ENCODE measurements at regions not wholly inside any gene's neighbourhood (a gene's known extent, or its start where the extent isn't known, plus 50 kb on each side); places are given as distances from the start of the nearest gene placed in this dataset.

DNA sequence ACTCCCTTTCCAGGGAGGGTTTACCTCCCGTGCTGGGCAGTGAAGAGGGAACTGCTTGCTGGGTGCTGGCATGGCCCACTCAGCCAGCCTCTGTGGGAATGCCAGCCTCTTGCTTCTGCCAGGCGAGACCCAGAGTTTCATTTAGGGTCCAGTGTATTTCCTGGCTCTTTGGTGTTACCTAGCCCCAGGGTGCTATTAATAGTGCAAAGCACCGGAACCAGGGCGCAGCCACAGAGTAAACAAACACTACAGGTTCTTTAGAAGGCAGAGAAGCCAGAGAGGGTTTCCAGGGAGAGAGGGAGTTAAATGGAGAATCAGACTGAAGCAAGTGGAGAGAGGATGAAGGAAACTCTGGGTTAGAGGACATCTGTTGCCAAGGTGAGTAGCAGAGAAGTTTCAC, 74.9 kb upstream of the SPATA13 start:
- DNase-seq, result peak; percentile 1 to 76 (median 39)

DNA sequence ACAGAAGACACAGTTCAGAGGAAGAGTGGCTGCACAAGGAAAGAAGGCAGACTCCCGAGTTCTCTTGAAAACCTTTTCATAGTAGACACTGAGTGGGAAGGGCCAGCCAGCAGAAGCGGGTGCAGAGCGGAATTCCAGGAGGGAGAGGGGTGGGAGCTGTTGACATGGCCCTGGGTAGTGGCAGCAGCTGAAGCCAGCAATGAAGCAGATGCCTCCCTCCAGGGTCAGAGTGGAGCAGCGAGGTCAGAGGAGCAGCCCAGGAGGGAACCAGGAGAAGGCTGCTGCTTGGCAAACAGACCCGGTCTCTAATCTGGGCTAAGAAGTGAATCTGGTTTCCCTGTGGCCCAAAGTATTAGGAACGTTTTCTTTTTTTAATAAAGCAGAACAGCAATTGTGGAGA, 73.9 kb upstream of the SPATA13 start:
- no peak for DNase-seq

DNA sequence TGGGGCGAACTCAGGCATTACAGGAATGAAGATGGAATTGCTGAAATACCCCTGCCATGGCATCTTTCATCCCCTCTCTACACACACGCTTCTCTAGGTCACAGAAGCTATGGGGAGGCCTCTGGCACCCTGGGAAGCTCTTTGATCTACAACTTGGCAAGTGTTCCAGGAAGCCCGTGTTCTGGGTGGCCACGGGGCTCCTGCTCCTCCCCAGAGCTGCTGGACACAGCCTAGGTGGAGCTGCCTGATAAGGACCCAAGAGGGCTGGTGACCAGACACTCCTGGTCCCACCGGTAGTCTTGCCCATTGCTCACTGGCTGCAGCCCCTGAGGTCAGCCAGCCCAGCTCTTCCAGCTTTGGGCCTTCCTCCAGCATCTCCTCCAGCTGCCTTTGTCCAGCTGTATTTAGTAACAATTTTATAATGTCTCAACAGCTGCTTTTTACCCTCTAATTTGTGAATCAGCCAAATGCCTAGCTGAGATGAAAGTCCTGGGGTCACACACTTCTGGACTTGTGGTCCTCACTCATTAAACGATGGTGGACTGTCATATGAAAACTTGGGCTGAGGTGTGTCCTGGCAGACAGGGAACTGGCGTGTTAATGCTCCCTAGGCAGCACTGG, 72.8 kb upstream of the SPATA13 start:
- no peak for DNase-seq

DNA sequence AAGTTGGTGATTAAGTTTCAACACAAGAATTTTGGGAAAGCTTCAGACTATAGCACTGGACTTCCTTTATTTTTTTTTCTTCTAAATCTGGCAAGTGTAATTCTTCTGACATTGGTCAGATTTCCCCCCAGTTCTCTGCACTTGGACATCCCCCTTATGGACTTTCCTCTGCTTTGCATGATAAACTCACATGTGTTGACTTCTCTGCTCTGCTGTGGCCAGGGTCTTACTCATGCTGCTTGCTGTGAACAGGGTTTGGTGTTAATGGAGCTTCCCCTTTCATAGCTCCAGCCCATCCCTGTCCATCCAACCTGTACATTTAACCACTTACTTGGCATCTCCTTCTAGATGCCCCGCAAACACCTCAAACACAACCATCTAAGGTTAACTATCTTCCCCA, 70.5 kb upstream of the SPATA13 start:
- DNase-seq, result no peak

DNA sequence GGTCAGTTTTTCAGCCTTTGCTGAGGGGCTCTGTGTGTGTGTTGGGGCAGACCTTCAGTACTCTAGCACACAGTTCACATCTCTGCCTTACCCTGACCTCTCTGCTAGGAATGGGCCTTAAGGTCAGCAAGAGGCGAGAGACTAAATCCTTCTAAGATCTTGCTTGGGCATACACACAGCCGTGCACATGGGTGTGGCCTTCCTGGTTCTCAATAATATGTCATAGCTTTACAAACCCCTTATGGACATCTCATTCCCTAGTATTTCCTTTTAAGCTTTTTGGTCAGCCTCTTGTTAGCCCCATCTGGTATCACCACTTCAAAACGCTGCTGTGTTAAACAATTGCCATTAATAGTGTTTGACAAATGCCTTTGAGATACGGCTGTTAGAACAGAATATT, 69.4 kb upstream of the SPATA13 start:
- DNase-seq, result no peak

DNA sequence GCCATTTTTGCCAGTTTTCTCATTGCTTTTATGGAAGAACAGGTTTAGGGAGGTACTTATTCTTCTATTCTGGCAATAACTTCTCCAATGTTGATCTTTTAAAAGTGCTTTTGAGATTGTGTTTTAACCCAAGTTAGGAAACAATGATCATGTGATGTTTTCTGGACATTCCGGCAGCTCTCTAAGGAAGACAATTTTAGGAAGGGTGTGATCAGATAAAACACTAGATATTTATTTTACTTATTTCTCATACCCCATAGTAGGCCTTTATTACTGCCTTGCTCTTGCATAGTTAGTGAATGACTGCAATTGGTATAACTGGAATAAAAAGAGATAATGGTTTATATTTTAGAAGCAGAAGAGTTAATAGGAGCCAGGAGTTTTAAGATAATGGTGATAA, 68.4 kb upstream of the SPATA13 start:
- DNase-seq, result no peak

DNA sequence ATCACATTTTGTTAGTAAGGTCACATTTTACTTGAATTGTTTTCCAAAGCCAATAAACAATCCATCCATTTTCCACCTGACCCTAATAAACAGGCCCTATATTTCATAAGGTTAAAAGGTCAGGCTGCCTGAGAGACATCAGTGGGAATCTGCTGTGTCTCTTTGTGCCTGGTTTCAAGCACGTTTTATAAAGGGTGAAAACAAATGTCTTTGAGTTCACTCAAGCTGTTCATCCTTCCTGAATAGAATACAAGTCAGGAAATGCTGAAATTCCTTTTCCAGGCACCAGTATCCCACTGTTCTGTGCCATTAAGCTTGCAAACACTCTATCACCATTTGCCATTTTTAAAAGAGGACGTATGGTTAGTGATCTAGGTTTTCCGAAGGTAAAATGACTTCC, 67.5 kb upstream of the SPATA13 start:
- DNase-seq, result no peak

DNA sequence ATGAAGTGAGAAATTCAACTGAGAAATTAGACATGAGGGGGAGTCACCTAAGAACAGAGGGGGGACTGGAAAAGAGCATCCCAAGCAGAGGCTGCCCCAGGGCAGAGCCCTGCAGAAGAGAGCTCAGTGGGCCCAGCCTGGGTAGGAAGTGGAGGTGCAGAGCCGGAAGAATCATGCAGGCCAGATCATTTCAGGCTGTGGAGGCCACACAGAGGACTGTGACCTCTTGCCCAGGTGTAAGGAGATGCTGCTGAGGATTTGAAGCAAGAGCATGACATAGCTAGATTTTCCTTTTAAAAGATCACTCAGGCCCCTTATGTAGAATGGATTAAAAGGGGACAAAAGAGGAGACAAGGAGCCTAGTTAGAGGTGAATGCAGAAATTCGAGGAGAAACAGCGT, 63.9 kb upstream of the SPATA13 start:
- no peak for DNase-seq

DNA sequence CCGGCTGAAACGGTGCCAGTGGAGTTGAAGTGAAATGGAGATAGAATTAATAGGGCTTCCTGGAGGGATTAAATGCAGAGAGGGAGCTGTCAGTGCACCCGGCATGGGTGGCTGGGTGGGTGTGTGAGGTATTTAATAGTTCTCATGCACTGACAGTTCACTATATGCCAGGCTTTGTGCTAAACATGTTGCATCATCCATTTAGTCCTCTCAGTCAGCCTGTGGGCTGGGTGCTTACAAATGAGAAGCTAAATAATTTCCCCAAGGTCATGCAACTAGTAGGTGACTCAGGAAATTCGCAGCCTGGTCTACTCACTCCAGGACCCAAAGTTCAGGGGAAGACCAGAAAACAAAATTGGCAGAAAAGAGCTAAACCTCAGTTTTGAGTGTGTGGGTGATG, 63.5 kb upstream of the SPATA13 start:
- no peak for DNase-seq

DNA sequence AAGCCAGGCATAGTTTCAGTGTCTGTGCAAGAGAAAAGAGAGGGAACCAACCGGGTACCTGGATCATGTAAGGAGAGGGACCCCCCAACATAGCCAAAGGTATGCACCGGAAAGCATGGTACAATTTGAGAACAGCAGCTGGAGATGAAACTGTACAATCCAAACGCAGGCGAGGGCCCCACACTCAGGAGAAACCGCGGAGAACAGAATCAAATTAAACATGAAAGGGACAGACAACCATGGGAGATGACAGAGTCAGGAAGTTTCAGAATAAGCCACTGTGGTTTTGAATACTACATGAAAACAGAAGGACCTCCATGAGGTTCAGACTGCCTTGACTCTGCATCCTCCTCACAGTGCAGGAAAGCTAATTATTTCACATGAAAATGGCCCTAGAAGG, 62.9 kb upstream of the SPATA13 start:
- no peak for DNase-seq

DNA sequence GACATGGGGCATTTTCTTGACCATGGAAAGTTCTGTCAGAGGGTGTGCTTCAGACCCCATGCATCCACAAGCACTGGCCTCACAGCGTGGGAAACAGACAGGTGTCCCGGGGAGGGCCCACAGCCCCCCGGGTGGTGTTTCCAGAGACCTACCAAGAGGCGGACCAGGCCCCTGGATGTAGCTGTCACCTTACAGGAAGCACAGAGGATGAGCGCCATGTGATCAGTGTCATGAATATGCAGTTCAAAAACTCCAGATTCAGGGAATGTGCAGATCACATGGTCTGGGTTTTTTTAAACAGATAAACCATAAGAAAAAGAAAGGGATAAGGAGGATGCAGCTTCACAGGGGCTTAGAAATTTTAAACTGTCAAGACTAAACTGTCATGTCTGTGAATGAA, 61.0 kb upstream of the SPATA13 start:
- DNase-seq, result no peak

DNA sequence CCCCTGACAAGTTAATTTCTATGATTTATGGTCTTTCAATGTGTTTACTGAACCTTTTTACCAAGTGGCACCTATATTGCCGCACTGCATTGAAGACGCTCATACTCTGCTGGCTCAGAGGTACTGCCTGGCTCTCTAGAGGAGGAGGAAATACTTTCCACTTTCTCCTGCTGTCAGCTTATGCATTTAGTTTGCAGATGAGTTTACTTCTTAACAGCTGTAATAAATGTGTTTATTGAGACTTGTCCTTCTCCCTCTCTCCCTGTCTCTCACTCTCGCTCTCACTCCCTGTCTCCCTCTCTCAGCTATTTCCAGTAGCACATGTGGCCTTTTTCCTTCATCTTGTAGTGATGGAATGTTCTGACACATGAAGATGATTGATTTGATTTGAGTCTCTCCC, 60.3 kb upstream of the SPATA13 start:
- DNase-seq, result peak in 1 of 3 experiments; percentile 41

DNA sequence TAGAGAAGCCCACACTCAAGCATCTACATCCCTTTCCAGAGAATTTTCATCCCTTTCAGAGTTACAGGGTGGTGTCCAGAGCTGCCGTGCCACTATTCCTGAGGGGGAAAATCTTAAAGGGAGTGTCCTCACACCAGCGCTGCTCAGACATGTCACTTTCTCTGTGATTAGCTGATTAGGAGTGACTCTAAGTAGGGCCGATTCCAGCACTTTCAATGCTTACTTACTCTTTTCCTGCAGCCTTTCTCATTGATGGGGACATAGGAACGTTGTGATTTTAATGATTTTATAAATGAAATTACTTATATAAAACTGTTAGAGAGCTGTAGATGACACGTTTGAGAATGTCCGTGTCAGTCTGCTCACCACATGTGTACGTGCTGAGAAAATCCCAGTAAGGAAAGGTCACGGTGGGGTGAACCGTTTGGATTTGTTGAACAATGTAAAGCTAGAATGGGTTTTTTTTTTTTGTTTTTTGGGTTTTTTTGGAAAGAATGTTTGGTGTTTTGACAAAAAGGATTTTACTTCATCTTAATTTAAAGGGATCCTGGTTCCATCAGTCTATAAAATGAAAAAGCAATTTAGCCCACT, 56.6 kb upstream of the SPATA13 start:
- no peak for DNase-seq

DNA sequence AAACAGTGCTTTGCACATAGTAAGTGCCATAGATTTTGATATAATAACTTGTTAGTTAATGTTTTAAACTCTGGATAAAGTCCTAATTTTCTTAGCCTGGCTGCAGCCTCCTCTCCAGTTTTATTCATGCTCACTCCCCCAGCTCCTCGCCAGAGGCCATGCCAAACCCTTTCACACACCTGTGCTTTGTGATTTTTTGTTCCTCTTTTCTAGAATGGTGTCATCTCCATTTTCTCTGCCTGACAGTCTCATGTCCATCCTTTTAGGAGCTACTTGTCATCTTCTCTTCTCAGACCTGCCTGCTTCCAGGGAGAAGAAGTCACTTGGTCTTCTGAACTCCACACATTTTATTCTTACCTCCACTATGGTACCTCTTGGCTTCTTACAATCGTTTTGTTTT, 55.8 kb upstream of the SPATA13 start:
- DNase-seq, result no peak

DNA sequence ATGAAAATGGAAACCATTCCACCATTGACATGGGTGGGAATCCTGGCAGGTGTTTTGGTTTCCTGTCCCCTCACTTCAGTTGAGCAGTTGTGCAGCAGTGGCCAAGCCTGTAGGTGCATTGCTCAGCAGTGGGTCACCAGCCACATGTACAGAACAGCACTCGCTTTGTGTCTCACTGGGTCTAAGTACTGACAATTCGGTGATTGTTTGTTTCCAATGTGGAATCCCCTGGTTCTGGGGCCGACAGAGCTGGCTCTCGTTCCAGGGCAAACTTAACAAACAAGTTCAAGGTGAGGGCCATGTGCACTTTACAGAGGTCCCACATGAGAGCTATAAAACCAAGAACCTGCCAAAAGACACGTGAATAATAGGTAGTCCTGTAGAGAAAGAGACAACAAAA, 54.1 kb upstream of the SPATA13 start:
- DNase-seq, result no peak

DNA sequence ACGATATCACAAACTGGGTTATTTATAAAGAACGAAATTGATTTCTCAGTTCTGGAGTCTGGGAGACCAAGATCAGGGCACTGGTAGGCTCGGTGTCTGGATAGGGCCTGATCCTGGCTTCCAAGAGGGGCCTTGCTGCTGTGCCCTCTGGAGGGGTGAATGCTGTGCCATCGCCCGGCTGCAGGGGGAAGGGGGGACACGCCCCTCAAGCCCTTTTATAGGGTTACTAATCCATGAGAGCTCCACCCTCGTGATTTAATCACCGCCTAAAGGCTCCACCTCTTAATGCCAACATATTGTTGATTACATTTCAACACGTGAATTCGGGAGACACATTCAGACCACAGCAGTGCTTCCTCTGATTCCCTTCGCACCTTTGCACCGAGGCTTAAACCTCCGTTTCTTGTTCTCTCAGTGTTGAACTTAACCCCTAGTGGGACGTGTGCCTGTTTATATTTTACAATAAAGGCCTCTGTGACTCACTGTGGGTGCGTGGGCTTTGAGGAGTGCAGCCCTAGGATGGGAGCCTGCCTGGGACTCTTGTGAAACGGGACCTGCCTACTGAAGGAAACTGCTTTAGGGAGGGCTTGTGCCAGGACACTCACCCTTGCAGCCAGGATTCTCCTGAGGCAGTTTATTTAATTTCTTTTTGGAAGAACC, 52.4 kb upstream of the SPATA13 start:
- no peak for DNase-seq

DNA sequence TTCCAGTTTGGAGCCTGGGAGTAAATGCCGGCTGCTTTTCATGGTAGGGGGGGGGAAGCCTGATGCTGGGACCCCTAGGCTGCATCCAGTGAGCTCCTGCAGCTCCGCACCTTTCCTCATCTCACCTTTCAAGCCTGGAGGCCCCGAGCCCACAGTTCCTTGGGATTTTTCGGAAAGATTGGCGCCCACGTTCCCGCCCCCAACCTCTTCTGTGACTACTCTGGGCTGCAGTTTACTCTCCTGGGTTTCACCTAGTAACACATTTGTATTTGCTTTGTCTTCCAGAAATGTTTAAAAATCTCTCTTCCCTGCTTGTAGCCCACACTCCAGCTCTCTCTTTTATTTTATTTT, 51.9 kb upstream of the SPATA13 start:
- DNase-seq, result no peak

DNA sequence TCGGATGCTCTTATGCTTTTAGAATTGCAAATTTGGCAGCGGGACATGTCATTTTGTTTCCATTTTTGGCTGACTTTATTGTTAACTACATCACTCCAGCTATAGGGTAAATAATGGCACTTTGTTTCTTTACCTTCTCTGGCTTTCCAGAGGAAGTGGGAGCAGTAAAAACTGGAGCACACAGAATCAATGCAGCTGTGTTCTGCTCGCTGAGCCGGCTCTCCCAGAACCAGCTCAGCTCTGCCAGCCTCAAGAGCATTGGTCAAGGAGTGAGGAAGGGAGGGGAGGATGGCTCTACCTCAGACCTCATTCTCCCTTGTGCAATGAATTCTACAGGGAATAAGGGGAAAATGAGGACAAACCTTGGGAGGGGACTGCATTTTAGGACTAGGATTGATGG, 50.5 kb upstream of the SPATA13 start:
- no peak for DNase-seq
